HepG2 (cell line): ENCODE measurements at regions not wholly inside any gene's neighbourhood (a gene's known extent, or its start where the extent isn't known, plus 50 kb on each side); places are given as distances from the start of the nearest gene placed in this dataset.

Experiments
- ARNT2 ChIP-seq: sonication (generic); formaldehyde crosslinking; IDR thresholded peaks from 2 replicates; pipeline ENCODE4 v1.8.0; 2022; ENCODE audit warnings: mild to moderate bottlenecking, low read depth, missing genetic modification reagents, moderate library complexity
- ATF2 ChIP-seq: sonication (generic); formaldehyde crosslinking; IDR thresholded peaks from 2 replicates; pipeline ENCODE4 v1.4.0; 2020; ENCODE audit warnings: missing genetic modification reagents
- CSRNP1 ChIP-seq: sonication (generic); formaldehyde crosslinking; IDR thresholded peaks from 2 replicates; pipeline ENCODE4 v1.8.1; 2023; ENCODE audit warnings: mild to moderate bottlenecking, missing genetic modification reagents
- E2F2 ChIP-seq: sonication (generic); formaldehyde crosslinking; IDR thresholded peaks from 2 replicates; pipeline ENCODE4 v1.4.0; 2020; ENCODE audit warnings: missing genetic modification reagents, borderline replicate concordance
- FLYWCH1 ChIP-seq: sonication (generic); formaldehyde crosslinking; IDR thresholded peaks from 2 replicates; pipeline ENCODE4 v1.8.1; 2023; ENCODE audit warnings: mild to moderate bottlenecking, missing genetic modification reagents
- FOSL2 ChIP-seq: sonication (generic); formaldehyde crosslinking; IDR thresholded peaks from 2 replicates; pipeline ENCODE4 v1.4.0; 2020; ENCODE audit warnings: missing genetic modification reagents
- HDAC6 ChIP-seq: fragments of 200-600 bp; sonication (generic); IDR thresholded peaks from 2 replicates; pipeline ENCODE4 v1.7.0; 2017; ENCODE audit warnings: mild to moderate bottlenecking, antibody characterized with exemption, low read length, low read depth
- HMGXB4 ChIP-seq, 2 experiments: sonication (generic) in 1 of 2; formaldehyde crosslinking in 1 of 2; IDR thresholded peaks; 2 replicates each; pipeline versions ENCODE4 v1.4.0 to v1.6.1; 2018 to 2020; ENCODE audit warnings: missing genetic modification reagents in 2 of 2, borderline replicate concordance in 1 of 2, low read depth in 1 of 2, mild to moderate bottlenecking in 1 of 2, missing biosample characterization in 1 of 2
- KLF16 ChIP-seq, 2 experiments: sonication (generic) in 1 of 2; formaldehyde crosslinking in 1 of 2; IDR thresholded peaks; 2 replicates each; pipeline versions ENCODE4 v1.6.1 to v1.8.0; 2016 to 2023; ENCODE audit warnings: missing genetic modification reagents in 2 of 2, missing compliant biosample characterization in 1 of 2
- RNF2 ChIP-seq: fragments of 450-650 bp; conservative IDR thresholded peaks from 2 replicates; pipeline ENCODE4 v1.6.1; 2016; ENCODE audit warnings: low read depth
- STAT5B ChIP-seq: sonication (generic); formaldehyde crosslinking; IDR thresholded peaks from 2 replicates; pipeline ENCODE4 v1.4.0; 2020; ENCODE audit warnings: missing genetic modification reagents
- THAP11 ChIP-seq: IDR thresholded peaks from 2 replicates; pipeline ENCODE4 v1.6.1; 2016; ENCODE audit warnings: missing biosample characterization, missing genetic modification reagents
- TOPORS ChIP-seq: sonication (generic); formaldehyde crosslinking; IDR thresholded peaks from 2 replicates; pipeline ENCODE4 v1.8.0; 2023; ENCODE audit warnings: mild to moderate bottlenecking, missing genetic modification reagents
- ZBTB44 ChIP-seq: sonication (generic); formaldehyde crosslinking; IDR thresholded peaks from 2 replicates; pipeline ENCODE4 v1.4.0; 2020; ENCODE audit warnings: missing genetic modification reagents
- ZFX ChIP-seq: sonication (generic); formaldehyde crosslinking; IDR thresholded peaks from 2 replicates; pipeline ENCODE4 v1.4.0; 2020; ENCODE audit warnings: mild to moderate bottlenecking, low read depth, missing genetic modification reagents, moderate library complexity
- ZNF432 ChIP-seq: sonication (generic); formaldehyde crosslinking; IDR thresholded peaks from 2 replicates; pipeline ENCODE4 v1.5.0; 2020; ENCODE audit warnings: missing genetic modification reagents, mild to moderate bottlenecking, borderline replicate concordance
- ZNF563 ChIP-seq: sonication (generic); formaldehyde crosslinking; IDR thresholded peaks from 2 replicates; pipeline ENCODE4 v1.8.0; 2022; ENCODE audit warnings: mild to moderate bottlenecking, moderate library complexity, missing genetic modification reagents
- ZNF569 ChIP-seq: sonication (generic); formaldehyde crosslinking; IDR thresholded peaks from 2 replicates; pipeline ENCODE4 v1.5.0; 2020; ENCODE audit warnings: mild to moderate bottlenecking, missing genetic modification reagents, moderate library complexity, borderline replicate concordance
- ZNF660 ChIP-seq: sonication (generic); formaldehyde crosslinking; IDR thresholded peaks from 2 replicates; pipeline ENCODE4 v1.5.1; 2020; ENCODE audit warnings: mild to moderate bottlenecking, low read depth, missing genetic modification reagents, borderline replicate concordance
- ZNF691 ChIP-seq: sonication (generic); formaldehyde crosslinking; IDR thresholded peaks from 2 replicates; pipeline ENCODE4 v1.4.0; 2020; ENCODE audit warnings: missing genetic modification reagents, low read depth, mild to moderate bottlenecking, borderline replicate concordance
- ZNF746 ChIP-seq: sonication (generic); formaldehyde crosslinking; IDR thresholded peaks from 2 replicates; pipeline ENCODE4 v1.8.0; 2022; ENCODE audit warnings: mild to moderate bottlenecking, missing genetic modification reagents
- ZNF841 ChIP-seq: sonication (generic); formaldehyde crosslinking; IDR thresholded peaks from 2 replicates; pipeline ENCODE4 v1.8.1; 2023; ENCODE audit warnings: missing genetic modification reagents, borderline replicate concordance

GRCh38 chr2:74762789-74763188 lies 71.1 kb upstream of the HK2 start (continued):
- TF ChIP-seq ZNF563 (CRISPR knock-in tag) = no peak
- TF ChIP-seq KLF16 (CRISPR knock-in tag; IDR thresholded peaks at IDR 0.05) = no peak; a peak in 1 of 4 replicates
- TF ChIP-seq ZNF432 (CRISPR knock-in tag) = no peak
- TF ChIP-seq ZBTB44 = no peak
- TF ChIP-seq THAP11 (CRISPR knock-in tag) = 0 out of 2 replicates have a peak, but pooled peaks have one; percentile 10
- TF ChIP-seq FOSL2 (CRISPR knock-in tag) = no peak
- TF ChIP-seq RNF2 = no peak
- no peak for TF ChIP-seq HDAC6
- TF ChIP-seq HMGXB4 (CRISPR knock-in tag; IDR thresholded peaks at IDR 0.05; ENCODE audit: borderline replicate concordance in 1 of 2, low read depth in 1 of 2) = peak in 1 of 2 experiments; percentile 51; a peak in 1 of 4 replicates
- no peak for TF ChIP-seq ARNT2 (CRISPR knock-in tag)
- no peak for TF ChIP-seq ZNF746
- no peak for TF ChIP-seq E2F2 (CRISPR knock-in tag)
- TF ChIP-seq STAT5B (CRISPR knock-in tag) = no peak
- TF ChIP-seq ZNF841 (CRISPR knock-in tag) = no peak
- TF ChIP-seq TOPORS (CRISPR knock-in tag) = no peak
- TF ChIP-seq ZFX = no peak
- no peak for TF ChIP-seq ATF2
- TF ChIP-seq FLYWCH1 (CRISPR knock-in tag) = no peak
- TF ChIP-seq ZNF660 (CRISPR knock-in tag) = no peak
- no peak for TF ChIP-seq CSRNP1
- TF ChIP-seq ZNF569 = no peak
- TF ChIP-seq ZNF691 (CRISPR knock-in tag) = 0 out of 2 replicates have a peak, but pooled peaks have one; percentile 38
